ENCODE measurements at regions not wholly inside any gene's neighbourhood (a gene's known extent, or its start where the extent isn't known, plus 50 kb on each side); places are given as distances from the start of the nearest gene placed in this dataset.
A peak's percentile ranks its signal among the peaks of the same experiment; 100 is the strongest.

GRCh38 chr12:3996322-3996721, 123.1 kb upstream of the PARP11 start:
- no TSS peak for BruUV-seq (replicated peaks)
- Histone ChIP-seq H3K14ac (replicated peaks; ENCODE audit: low read depth, low read length) (no peak overlapping the region), H4K5ac (ENCODE audit: low read depth, low read length) (no peak overlapping the region), H3K27me3 (ENCODE audit: control insufficient read depth, insufficient read depth, low read length) (peaks cover 24% of the 10 kb centered on the region), H3K56ac (ENCODE audit: extremely low read depth, insufficient read depth, low read length) (no peak overlapping the region), H2AFZ (replicated peaks; ENCODE audit: low read length, poor library complexity) (no peak overlapping the region), H2AK5ac (ENCODE audit: low read depth, low read length) (no peak overlapping the region), H2BK5ac (ENCODE audit: low read depth, low read length, poor library complexity, severe bottlenecking) (no peak overlapping the region), H3K9ac (ENCODE audit: low read depth, low read length) (no peak overlapping the region), H2BK120ac (ENCODE audit: low read depth, low read length) (no peak overlapping the region), H3K79me1 (ENCODE audit: low read depth in 1 of 2, low read length in 2 of 2) (no peaks in the 10 kb centered on the region), H3K36me3 (ENCODE audit: control insufficient read depth, insufficient read depth, low read length) (no peaks in the 10 kb centered on the region), H2BK15ac (ENCODE audit: low read depth, low read length) (no peak overlapping the region), H3K9me1 (ENCODE audit: insufficient read depth, low read length) (no peaks in the 10 kb centered on the region), H4K8ac (ENCODE audit: low read depth in 2 of 2, low read length in 2 of 2) (no peak overlapping the region), H3K18ac (ENCODE audit: low read depth, low read length) (no peak overlapping the region), H3K23ac (ENCODE audit: low read depth, low read length) (no peak overlapping the region), H3K27ac (ENCODE audit: insufficient read depth, low read length) (no peak overlapping the region), H2AK9ac (replicated peaks; ENCODE audit: low read depth, low read length, poor library complexity) (no peak overlapping the region), H3K4ac (ENCODE audit: low read depth, low read length) (no peak overlapping the region), H3K4me3 (ENCODE audit: insufficient read depth, low read depth, low read length) (no peak overlapping the region), H2BK20ac (ENCODE audit: low read depth, low read length) (no peak overlapping the region), H4K20me1 (ENCODE audit: insufficient read depth, low read length) (no peaks in the 10 kb centered on the region), H4K91ac (ENCODE audit: insufficient read depth, low read depth, low read length) (no peak overlapping the region), H3K9me3 (ENCODE audit: control insufficient read depth, insufficient read depth, low read length) (no peaks in the 10 kb centered on the region), H3K4me1 (ENCODE audit: control insufficient read depth, insufficient read depth, low read length) (no peaks in the 10 kb centered on the region), H3K4me2 (ENCODE audit: low read depth, low read length) (no peak overlapping the region)
- 0 out of 2 replicates have a peak, but pooled peaks have one; percentile 14 for ATAC-seq (ENCODE audit: low read depth)
- in situ Hi-C loops (cut with MboI; ENCODE audit: low sequenced_read_pairs) (no loop called here), dilution Hi-C loops (cut with HindIII; ENCODE audit: low sequenced_read_pairs, unreplicated experiment) (no loop called here), intact Hi-C loops (cut with micrococcal nuclease) (loop anchor here (10.0 kb wide), 1 partner anchor 108 kb away; no protein-coding TSS in a partner anchor)
- no peak for DNase-seq
- CTCF ChIA-PET = interaction anchor here (0.9 to 8.7 kb wide), 3 partner anchors 36 to 281 kb away, joined by 4 to 45 read pairs (median 7); no protein-coding TSS in a partner anchor
- POLR2A ChIA-PET (ENCODE audit: unreplicated experiment) = no interaction called here
- WGBS, 2 experiments (ENCODE audit: extremely low coverage in 2 of 2, insufficient read length in 1 of 2) = no CpG with 5 or more reads among the region's 5 CpGs
- TF ChIP-seq ELK1 (IDR thresholded peaks at IDR 0.05; ENCODE audit: borderline replicate concordance, low read depth, low read length) (no peak), MXI1 (IDR thresholded peaks at IDR 0.05; ENCODE audit: borderline replicate concordance, low read depth, low read length) (no peak), MAFK (IDR thresholded peaks at IDR 0.05; ENCODE audit: low read depth, low read length) (no peak), FOS (IDR thresholded peaks at IDR 0.05; ENCODE audit: low read depth, low read length) (no peak), RCOR1 (IDR thresholded peaks at IDR 0.05; ENCODE audit: insufficient replicate concordance, low read length) (no peak), CTCF (conservative IDR thresholded peaks at IDR 0.05; ENCODE audit: low read depth, low read length) (no peak), RAD21 (IDR thresholded peaks at IDR 0.05; ENCODE audit: low read length) (no peak), CEBPB (IDR thresholded peaks at IDR 0.05; ENCODE audit: low read depth, low read length) (no peak), USF2 (IDR thresholded peaks at IDR 0.05; ENCODE audit: low read depth, low read length) (no peak), SMC3 (IDR thresholded peaks at IDR 0.05; ENCODE audit: low read depth, low read length) (no peak), CHD1 (IDR thresholded peaks at IDR 0.05; ENCODE audit: low read depth, low read length) (no peak), BHLHE40 (IDR thresholded peaks at IDR 0.05; ENCODE audit: low read depth, low read length) (no peak), POLR2A (IDR thresholded peaks at IDR 0.05; ENCODE audit: low read depth, low read length) (no peak), RFX5 (IDR thresholded peaks at IDR 0.05; ENCODE audit: low read depth, low read length) (no peak), MAZ (IDR thresholded peaks at IDR 0.05; ENCODE audit: borderline replicate concordance, low read depth, low read length) (no peak)

All from IMR-90 (cell line).